ENCODE measurements at regions not wholly inside any gene's neighbourhood (a gene's known extent, or its start where the extent isn't known, plus 50 kb on each side); places are given as distances from the start of the nearest gene placed in this dataset.

- TF ChIP-seq, protein P1, sequence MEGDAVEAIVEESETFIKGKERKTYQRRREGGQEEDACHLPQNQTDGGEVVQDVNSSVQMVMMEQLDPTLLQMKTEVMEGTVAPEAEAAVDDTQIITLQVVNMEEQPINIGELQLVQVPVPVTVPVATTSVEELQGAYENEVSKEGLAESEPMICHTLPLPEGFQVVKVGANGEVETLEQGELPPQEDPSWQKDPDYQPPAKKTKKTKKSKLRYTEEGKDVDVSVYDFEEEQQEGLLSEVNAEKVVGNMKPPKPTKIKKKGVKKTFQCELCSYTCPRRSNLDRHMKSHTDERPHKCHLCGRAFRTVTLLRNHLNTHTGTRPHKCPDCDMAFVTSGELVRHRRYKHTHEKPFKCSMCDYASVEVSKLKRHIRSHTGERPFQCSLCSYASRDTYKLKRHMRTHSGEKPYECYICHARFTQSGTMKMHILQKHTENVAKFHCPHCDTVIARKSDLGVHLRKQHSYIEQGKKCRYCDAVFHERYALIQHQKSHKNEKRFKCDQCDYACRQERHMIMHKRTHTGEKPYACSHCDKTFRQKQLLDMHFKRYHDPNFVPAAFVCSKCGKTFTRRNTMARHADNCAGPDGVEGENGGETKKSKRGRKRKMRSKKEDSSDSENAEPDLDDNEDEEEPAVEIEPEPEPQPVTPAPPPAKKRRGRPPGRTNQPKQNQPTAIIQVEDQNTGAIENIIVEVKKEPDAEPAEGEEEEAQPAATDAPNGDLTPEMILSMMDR (IDR thresholded peaks at IDR 0.05; ENCODE audit: low read depth, low read length): no peak
- TF ChIP-seq MYC (IDR thresholded peaks at IDR 0.05; ENCODE audit: low read depth, low read length) (no peak), POLR2A (IDR thresholded peaks at IDR 0.05; ENCODE audit: extremely low read depth, insufficient read length) (no peak)
Observed at GRCh38 chr2:151159109-151159662, 102.5 kb downstream of the RBM43 start.

Measured in NB4 (cell line).